A549 (cell line): ENCODE measurements at regions not wholly inside any gene's neighbourhood (a gene's known extent, or its start where the extent isn't known, plus 50 kb on each side); places are given as distances from the start of the nearest gene placed in this dataset.

ENCODE experiments used
- ATAC-seq, 2 experiments: fragments of 200-7000 bp in 1 of 2; fragments of >200 bp in 1 of 2; cut with Nextera tagmentation in 1 of 2; cut with Tn5 transposase in 1 of 2; 3 replicates each; pipeline versions ENCODE4 v1.8.0 to v1.9.1; 2018 to 2020; ENCODE audit warnings: mild to moderate bottlenecking in 1 of 2, moderate library complexity in 1 of 2
- CTCF ChIA-PET: fragments of 300-600 bp; sonication (Branson Sonifier 250); formaldehyde crosslinking; extraction: SDS; loops from one replicate; lab custom pipeline; 2021; ENCODE audit warnings: antibody characterized with exemption, inconsistent platforms; lab: Yijun Ruan, JAX
- POLR2A ChIA-PET: fragments of 350-600 bp; formaldehyde crosslinking; extraction: SDS; loops from one replicate; lab custom pipeline; 2021; ENCODE audit warnings: antibody characterized with exemption, inconsistent platforms; lab: Yijun Ruan, JAX
- DNase-seq, 2 experiments: peaks; one replicate each; pipeline versions ENCODE4 v3.0.0 to v3.0.0-alpha.2; 2011 to 2016; ENCODE audit warnings: low read depth in 1 of 2, low spot score in 1 of 2
- FAIRE-seq: peaks from 2 replicates; lab custom pipeline; 2011; peaks lifted over from hg19 to GRCh38; lab: Jason Lieb, UNC
- H3K27ac ChIP-seq, 2 experiments: fragments of >200 bp; sonication (Bioruptor Twin); formaldehyde crosslinking; 3 replicates each; pipeline ENCODE4 v1.5.1; 2016 to 2017
- H3K4me1 ChIP-seq: fragments of >200 bp; sonication (Bioruptor Twin); formaldehyde crosslinking; 3 replicates; pipeline ENCODE4 v1.6.1; 2016
- H3K4me2 ChIP-seq: fragments of >200 bp; sonication (Bioruptor Twin); formaldehyde crosslinking; 3 replicates; pipeline ENCODE4 v1.6.1; 2016
- H3K4me3 ChIP-seq: fragments of >200 bp; sonication (Bioruptor Twin); formaldehyde crosslinking; 3 replicates; pipeline ENCODE4 v1.5.1; 2016
- H3K9me3 ChIP-seq: fragments of >200 bp; sonication (Bioruptor Twin); formaldehyde crosslinking; 3 replicates; pipeline ENCODE4 v1.6.1; 2016
- CBX8 ChIP-seq: fragments of 200-600 bp; sonication (generic); IDR thresholded peaks from 2 replicates; pipeline ENCODE4 v1.6.1; 2016
- CHD2 ChIP-seq: fragments of 150-350 bp; IDR thresholded peaks from 2 replicates; pipeline ENCODE4 v1.6.1; 2014; ENCODE audit warnings: low read length; ENCODE audit not compliant: partially characterized antibody
- EHMT2 ChIP-seq: fragments of 200-600 bp; sonication (generic); IDR thresholded peaks from 2 replicates; pipeline ENCODE4 v1.6.1; 2016; ENCODE audit warnings: antibody characterized with exemption, low read depth, mild to moderate bottlenecking, moderate library complexity
- EP300 ChIP-seq, 2 experiments: fragments of >200 bp; sonication (Bioruptor Twin); formaldehyde crosslinking; IDR thresholded peaks; 2 replicates in 1 of 2; 3 replicates in 1 of 2; pipeline ENCODE4 v1.6.1; 2016 to 2017
- ESRRA ChIP-seq: fragments of 150-350 bp; IDR thresholded peaks from 2 replicates; pipeline ENCODE4 v1.6.1; 2014; ENCODE audit warnings: mild to moderate bottlenecking, low read length, borderline replicate concordance
- FOSB ChIP-seq: fragments of 250-450 bp; sonication (Bioruptor Pico); IDR thresholded peaks from 2 replicates; pipeline ENCODE4 v1.5.0; 2020; ENCODE audit warnings: mild to moderate bottlenecking, moderate library complexity
- FOXS1 ChIP-seq: fragments of 250-450 bp; sonication (Bioruptor Pico); IDR thresholded peaks from 2 replicates; pipeline ENCODE4 v1.5.0; 2020; ENCODE audit warnings: mild to moderate bottlenecking, moderate library complexity
- GATA3 ChIP-seq: IDR thresholded peaks from 2 replicates; pipeline ENCODE4 v1.6.1; 2012; ENCODE audit warnings: borderline replicate concordance
- HDAC2 ChIP-seq: fragments of 200-600 bp; sonication (generic); IDR thresholded peaks from 2 replicates; pipeline ENCODE4 v1.6.1; 2016
- HEYL ChIP-seq: fragments of 250-450 bp; sonication (Bioruptor Pico); IDR thresholded peaks from 2 replicates; pipeline ENCODE4 v1.8.0; 2021; ENCODE audit warnings: mild to moderate bottlenecking, moderate library complexity
- HOXB13 ChIP-seq: fragments of 250-450 bp; sonication (Bioruptor Pico); IDR thresholded peaks from 2 replicates; pipeline ENCODE4 v1.5.0; 2020; ENCODE audit warnings: low read depth, mild to moderate bottlenecking, moderate library complexity
- HOXB5 ChIP-seq: fragments of 250-450 bp; sonication (Bioruptor Pico); IDR thresholded peaks from 2 replicates; pipeline ENCODE4 v1.5.0; 2020; ENCODE audit warnings: mild to moderate bottlenecking, moderate library complexity
- KDM1A ChIP-seq: fragments of 200-600 bp; sonication (generic); IDR thresholded peaks from 2 replicates; pipeline ENCODE4 v1.6.1; 2016; ENCODE audit warnings: low read depth, mild to moderate bottlenecking
- MAFK ChIP-seq: fragments of 450-650 bp; IDR thresholded peaks from 2 replicates; pipeline ENCODE4 v1.6.1; 2014; ENCODE audit not compliant: partially characterized antibody
- MAZ ChIP-seq: fragments of 150-350 bp; IDR thresholded peaks from 2 replicates; pipeline ENCODE4 v1.6.1; 2014; ENCODE audit warnings: antibody characterized with exemption, low read depth, low read length, borderline replicate concordance
- NPAS2 ChIP-seq: fragments of 250-450 bp; sonication (Bioruptor Pico); IDR thresholded peaks from 2 replicates; pipeline ENCODE4 v1.8.0; 2022; ENCODE audit warnings: mild to moderate bottlenecking, moderate library complexity, borderline replicate concordance
- POLR2A ChIP-seq: IDR thresholded peaks from 2 replicates; pipeline ENCODE4 v1.6.1; 2012; ENCODE audit warnings: mild to moderate bottlenecking, low read length
- RFX5 ChIP-seq: fragments of 450-650 bp; IDR thresholded peaks from 2 replicates; pipeline ENCODE4 v1.7.1; 2014; ENCODE audit warnings: antibody characterized with exemption, mild to moderate bottlenecking, moderate library complexity
- SMC3 ChIP-seq: fragments of >200 bp; sonication (Bioruptor Twin); formaldehyde crosslinking; IDR thresholded peaks from 3 replicates; pipeline ENCODE4 v1.6.1; 2018; ENCODE audit warnings: inconsistent platforms
- SREBF2 ChIP-seq: fragments of 450-650 bp; IDR thresholded peaks from 2 replicates; pipeline ENCODE4 v1.6.1; 2014; ENCODE audit warnings: mild to moderate bottlenecking, moderate library complexity
- TFCP2L1 ChIP-seq: fragments of 250-450 bp; sonication (Bioruptor Pico); IDR thresholded peaks from 2 replicates; pipeline ENCODE4 v1.5.0; 2021; ENCODE audit warnings: mild to moderate bottlenecking
- TP53 ChIP-seq: fragments of 250-450 bp; sonication (Bioruptor Pico); IDR thresholded peaks from 2 replicates; pipeline ENCODE4 v1.5.0; 2021; ENCODE audit warnings: mild to moderate bottlenecking, moderate library complexity
- ZNF302 ChIP-seq: fragments of 250-450 bp; sonication (Bioruptor Pico); IDR thresholded peaks from 2 replicates; pipeline ENCODE4 v1.9.0; 2021; ENCODE audit warnings: inconsistent platforms, mild to moderate bottlenecking, moderate library complexity
- ZSCAN20 ChIP-seq: fragments of 250-450 bp; sonication (Bioruptor Pico); IDR thresholded peaks from 2 replicates; pipeline ENCODE4 v1.8.0; 2022; ENCODE audit warnings: mild to moderate bottlenecking, moderate library complexity
- WGBS: methylation state at CpG from one replicate; pipeline ENCODE4 v1.1.6; 2017; ENCODE audit errors: missing lambda C conversion rate; 5-methylcytosine and 5-hydroxymethylcytosine counted together
- TF ChIP-seq, protein P1 (sequence below): fragments of >200 bp; sonication (Bioruptor Twin); formaldehyde crosslinking; IDR thresholded peaks from 3 replicates; pipeline ENCODE4 v1.5.1; 2016
- TF ChIP-seq, protein P2 (sequence below): fragments of >200 bp; sonication (Bioruptor Twin); formaldehyde crosslinking; IDR thresholded peaks from 3 replicates; pipeline ENCODE4 v1.6.1; 2016

DNA sequence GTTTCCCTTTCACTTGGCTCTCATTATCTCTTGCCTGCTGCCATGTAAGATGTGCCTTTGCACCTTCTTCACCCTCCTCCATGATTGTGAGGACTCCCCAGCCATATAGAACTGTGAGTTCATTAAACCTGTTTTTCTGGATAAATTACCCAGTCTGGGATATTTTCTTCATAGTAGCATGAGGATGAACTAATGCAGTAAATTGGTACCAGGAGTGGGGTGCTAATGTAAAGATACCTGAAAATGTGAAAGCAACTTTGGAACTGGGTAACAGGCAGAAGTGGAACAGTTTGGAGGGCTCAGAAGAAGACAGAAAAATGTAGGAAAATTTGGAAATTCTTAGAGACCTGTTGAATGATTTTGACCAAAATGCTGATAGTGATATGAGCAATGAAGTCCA, 487.4 kb downstream of the LMO7 start:
- no peak overlapping the region for H3K4me2 ChIP-seq
- ChIA-PET CTCF (no interaction called here), POLR2A (no interaction called here)
- DNase-seq (no peak), FAIRE-seq (no peak), ATAC-seq (no peak)
- H3K27ac ChIP-seq = no peak overlapping the region
- H3K4me3 ChIP-seq = no peak overlapping the region
- TF ChIP-seq ZSCAN20 (CRISPR knock-in tag) (no peak), RFX5 (no peak), ESRRA (no peak), SREBF2 (no peak), MAFK (no peak), CHD2 (no peak), CBX8 (no peak), NPAS2 (CRISPR knock-in tag) (no peak), HEYL (CRISPR knock-in tag) (no peak), MAZ (no peak), EP300 (IDR thresholded peaks at IDR 0.05) (no peak), ZNF302 (CRISPR knock-in tag) (no peak), TP53 (no peak), SMC3 (no peak), FOXS1 (CRISPR knock-in tag) (no peak), POLR2A (no peak), GATA3 (no peak), FOSB (CRISPR knock-in tag) (no peak)
- TF ChIP-seq, protein P1, sequence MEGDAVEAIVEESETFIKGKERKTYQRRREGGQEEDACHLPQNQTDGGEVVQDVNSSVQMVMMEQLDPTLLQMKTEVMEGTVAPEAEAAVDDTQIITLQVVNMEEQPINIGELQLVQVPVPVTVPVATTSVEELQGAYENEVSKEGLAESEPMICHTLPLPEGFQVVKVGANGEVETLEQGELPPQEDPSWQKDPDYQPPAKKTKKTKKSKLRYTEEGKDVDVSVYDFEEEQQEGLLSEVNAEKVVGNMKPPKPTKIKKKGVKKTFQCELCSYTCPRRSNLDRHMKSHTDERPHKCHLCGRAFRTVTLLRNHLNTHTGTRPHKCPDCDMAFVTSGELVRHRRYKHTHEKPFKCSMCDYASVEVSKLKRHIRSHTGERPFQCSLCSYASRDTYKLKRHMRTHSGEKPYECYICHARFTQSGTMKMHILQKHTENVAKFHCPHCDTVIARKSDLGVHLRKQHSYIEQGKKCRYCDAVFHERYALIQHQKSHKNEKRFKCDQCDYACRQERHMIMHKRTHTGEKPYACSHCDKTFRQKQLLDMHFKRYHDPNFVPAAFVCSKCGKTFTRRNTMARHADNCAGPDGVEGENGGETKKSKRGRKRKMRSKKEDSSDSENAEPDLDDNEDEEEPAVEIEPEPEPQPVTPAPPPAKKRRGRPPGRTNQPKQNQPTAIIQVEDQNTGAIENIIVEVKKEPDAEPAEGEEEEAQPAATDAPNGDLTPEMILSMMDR = no peak
- H3K9me3 ChIP-seq = no peaks in the 10 kb centered on the region; the same call in 2 of the 3 replicates
- no peaks in the 10 kb centered on the region for H3K4me1 ChIP-seq

DNA sequence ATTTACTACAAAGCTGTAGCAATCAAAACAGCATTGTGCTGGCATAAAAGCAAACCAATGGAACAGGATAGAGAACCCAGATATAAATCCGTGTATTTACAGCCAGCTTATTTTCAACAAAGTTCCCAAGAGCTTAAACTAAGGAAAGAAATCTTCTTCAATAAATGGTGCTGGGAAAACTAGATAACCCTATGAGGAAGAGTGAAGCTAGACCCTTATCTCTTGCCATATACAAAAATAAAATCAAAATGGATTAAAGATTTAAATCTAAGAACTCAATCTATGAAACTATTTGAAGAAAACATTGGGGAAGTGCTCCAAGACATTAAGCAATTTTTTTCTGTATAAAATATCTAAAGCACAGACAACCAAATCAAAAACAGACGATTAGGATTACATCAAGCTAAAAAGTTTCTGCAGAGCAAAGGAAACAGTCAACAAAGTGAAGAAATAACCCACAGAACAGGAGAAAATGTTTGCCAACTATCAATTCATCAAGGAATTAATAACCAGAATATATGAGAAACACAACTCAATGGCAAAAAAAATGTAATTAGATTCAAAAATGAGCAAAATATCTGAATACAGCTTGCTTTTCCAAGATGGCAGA, 480.7 kb downstream of the LMO7 start:
- 2% methylated on average over 2 of the region's 2 CpGs for WGBS
- CTCF ChIA-PET = no interaction called here
- no peak overlapping the region for H3K4me3 ChIP-seq
- H3K4me2 ChIP-seq = no peak overlapping the region
- H3K4me1 ChIP-seq = no peaks in the 10 kb centered on the region
- TF ChIP-seq ESRRA (no peak), KDM1A (no peak), HOXB13 (CRISPR knock-in tag) (no peak), HOXB5 (CRISPR knock-in tag) (no peak), TP53 (no peak), HDAC2 (no peak), TFCP2L1 (no peak), EHMT2 (no peak), NPAS2 (CRISPR knock-in tag) (no peak), GATA3 (no peak)
- TF ChIP-seq, protein P2, sequence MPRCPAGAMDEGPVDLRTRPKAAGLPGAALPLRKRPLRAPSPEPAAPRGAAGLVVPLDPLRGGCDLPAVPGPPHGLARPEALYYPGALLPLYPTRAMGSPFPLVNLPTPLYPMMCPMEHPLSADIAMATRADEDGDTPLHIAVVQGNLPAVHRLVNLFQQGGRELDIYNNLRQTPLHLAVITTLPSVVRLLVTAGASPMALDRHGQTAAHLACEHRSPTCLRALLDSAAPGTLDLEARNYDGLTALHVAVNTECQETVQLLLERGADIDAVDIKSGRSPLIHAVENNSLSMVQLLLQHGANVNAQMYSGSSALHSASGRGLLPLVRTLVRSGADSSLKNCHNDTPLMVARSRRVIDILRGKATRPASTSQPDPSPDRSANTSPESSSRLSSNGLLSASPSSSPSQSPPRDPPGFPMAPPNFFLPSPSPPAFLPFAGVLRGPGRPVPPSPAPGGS = no peak
- TF ChIP-seq, all 56 proteins: peak for 0
- no peak overlapping the region for H3K27ac ChIP-seq
- FAIRE-seq = no peak
- ATAC-seq = no peak
- DNase-seq = no peak
- POLR2A ChIA-PET = no interaction called here
- H3K9me3 ChIP-seq = no peaks in the 10 kb centered on the region
